SHP77 treated with DMSO at 0.1 percent for 48 hours (cell line): ENCODE measurements at regions not wholly inside any gene's neighbourhood (a gene's known extent, or its start where the extent isn't known, plus 50 kb on each side); places are given as distances from the start of the nearest gene placed in this dataset.
"Not testable (repeated sequence)": the region's sequence is repeated elsewhere in the genome, so short reads cannot be mapped to it uniquely, and the experiment has no call there.

ENCODE experiments used
- DNase-seq: peaks from one replicate; lab custom pipeline; 2025; lab: John Stamatoyannopoulos, UW

GRCh38 chr3:73179601-73180000 is 118.1 kb downstream of the EBLN2 start:
- DNase-seq: no peak

- no peak for DNase-seq
These were observed 125.3 kb downstream of the EBLN2 start for GRCh38 chr3:73186741-73187140.

- DNase-seq: no peak
These were observed 125.9 kb downstream of the EBLN2 start for GRCh38 chr3:73187328-73187727.

- DNase-seq: peak; percentile 8
These were observed 127.2 kb downstream of the EBLN2 start for GRCh38 chr3:73188707-73189106.

GRCh38 chr3:73192036-73192738 is 130.7 kb downstream of the EBLN2 start:
- DNase-seq: peak; percentile 13

- not testable (repeated sequence) for DNase-seq
These were observed 132.5 kb downstream of the EBLN2 start for GRCh38 chr3:73193943-73194342.

- no peak for DNase-seq
These were observed 135.7 kb downstream of the EBLN2 start for GRCh38 chr3:73197187-73197586.

GRCh38 chr3:73203101-73203500 is 141.6 kb downstream of the EBLN2 start:
- DNase-seq: no peak

GRCh38 chr3:73203633-73204032 is 142.2 kb downstream of the EBLN2 start:
- DNase-seq: no peak

GRCh38 chr3:73204841-73205240 is 143.4 kb downstream of the EBLN2 start:
- no peak for DNase-seq

- DNase-seq: no peak
These were observed 144.6 kb downstream of the EBLN2 start for GRCh38 chr3:73206030-73206429.

GRCh38 chr3:73207946-73208440 is 146.5 kb downstream of the EBLN2 start:
- DNase-seq: no peak

GRCh38 chr3:73210759-73211158 is 149.3 kb downstream of the EBLN2 start:
- DNase-seq: no peak

- DNase-seq: no peak
These were observed 151.2 kb downstream of the EBLN2 start for GRCh38 chr3:73212683-73213082.

- DNase-seq: no peak
These were observed 152.4 kb downstream of the EBLN2 start for GRCh38 chr3:73213896-73214295.

GRCh38 chr3:73214846-73215245 is 153.4 kb downstream of the EBLN2 start:
- no peak for DNase-seq

- no peak for DNase-seq
These were observed 153.8 kb downstream of the EBLN2 start for GRCh38 chr3:73215281-73215680.

GRCh38 chr3:73215901-73216300 is 154.4 kb downstream of the EBLN2 start:
- no peak for DNase-seq

- no peak for DNase-seq
These were observed 154.9 kb downstream of the EBLN2 start for GRCh38 chr3:73216310-73216709.

- no peak for DNase-seq
These were observed 160.7 kb downstream of the EBLN2 start for GRCh38 chr3:73222126-73222525.

GRCh38 chr3:73225146-73225855 is 163.8 kb downstream of the EBLN2 start:
- no peak for DNase-seq

GRCh38 chr3:73225991-73226390 is 164.5 kb downstream of the EBLN2 start:
- no peak for DNase-seq

- DNase-seq: no peak
These were observed 166.5 kb downstream of the EBLN2 start for GRCh38 chr3:73228000-73228399.

GRCh38 chr3:73228437-73228836 is 167.0 kb downstream of the EBLN2 start:
- DNase-seq: no peak
